OCI-LY7 (cell line): ENCODE measurements at regions not wholly inside any gene's neighbourhood (a gene's known extent, or its start where the extent isn't known, plus 50 kb on each side); places are given as distances from the start of the nearest gene placed in this dataset.

Experiments
- BruUV-seq: library from RNA; stranded (reverse); fragments of 400-500 nt; replicated peaks from 2 replicates; lab custom pipeline; 2021; lab: Mats Ljungman, UMichigan
- CTCF ChIA-PET: fragments of 300-600 bp; sonication (Branson Sonifier 250); formaldehyde crosslinking; loops from one replicate; lab custom pipeline; 2022; ENCODE audit warnings: antibody characterized with exemption; ENCODE audit not compliant: unreplicated experiment; lab: Charles Lee
- POLR2A ChIA-PET: fragments of 300-600 bp; sonication (Branson Sonifier 250); formaldehyde crosslinking; loops from one replicate; lab custom pipeline; 2022; ENCODE audit warnings: antibody characterized with exemption; lab: Charles Lee
- DNase-seq: peaks from one replicate; pipeline ENCODE4 v3.0.0-alpha.2; 2015; ENCODE audit warnings: low spot score
- H2AFZ ChIP-seq: fragments of 200-600 bp; sonication (generic), shearing (Covaris generic); 2 replicates; pipeline ENCODE4 v1.6.1; 2014; ENCODE audit warnings: mild to moderate bottlenecking, antibody characterized with exemption, low read length, moderate library complexity
- H3K27ac ChIP-seq: fragments of 200-600 bp; sonication (generic); 2 replicates; pipeline ENCODE4 v1.5.1; 2014; ENCODE audit warnings: mixed run types, low read depth, mild to moderate bottlenecking, moderate library complexity, low read length, inconsistent platforms; ENCODE audit not compliant: poor library complexity, severe bottlenecking
- H3K36me3 ChIP-seq: fragments of 200-600 bp; sonication (generic); 2 replicates; pipeline ENCODE4 v1.6.1; 2014; ENCODE audit warnings: mild to moderate bottlenecking, antibody characterized with exemption, low read length, moderate library complexity, mixed read lengths; ENCODE audit not compliant: insufficient read depth
- H3K4me1 ChIP-seq: fragments of 200-600 bp; sonication (generic); 2 replicates; pipeline ENCODE4 v1.5.1; 2014; ENCODE audit warnings: mild to moderate bottlenecking, low read length; ENCODE audit not compliant: insufficient read depth, poor library complexity, severe bottlenecking
- H3K4me2 ChIP-seq: fragments of 200-600 bp; sonication (generic); 2 replicates; pipeline ENCODE4 v1.6.1; 2014; ENCODE audit warnings: mild to moderate bottlenecking, low read length
- H3K4me3 ChIP-seq: fragments of 200-600 bp; sonication (generic); 2 replicates; pipeline ENCODE4 v1.5.1; 2014; ENCODE audit warnings: mild to moderate bottlenecking, low read depth, low read length; ENCODE audit not compliant: poor library complexity, severe bottlenecking
- H3K79me2 ChIP-seq: fragments of 200-600 bp; sonication (generic); 2 replicates; pipeline ENCODE4 v1.6.1; 2016; ENCODE audit warnings: low read depth, mild to moderate bottlenecking, low read length, moderate library complexity, mixed read lengths; ENCODE audit not compliant: insufficient read depth
- H3K9me2 ChIP-seq: fragments of 200-600 bp; sonication (generic); 2 replicates; pipeline ENCODE4 v1.6.1; 2016; ENCODE audit warnings: mild to moderate bottlenecking, low read length, mixed read lengths; ENCODE audit not compliant: insufficient read depth
- H3K9me3 ChIP-seq: fragments of 200-600 bp; sonication (generic); 2 replicates; pipeline ENCODE4 v1.6.1; 2014; ENCODE audit warnings: mild to moderate bottlenecking, mixed run types, low read length, mixed read lengths
- H4K20me1 ChIP-seq: fragments of 200-600 bp; sonication (generic); 2 replicates; pipeline ENCODE4 v1.6.1; 2014; ENCODE audit warnings: mild to moderate bottlenecking, antibody characterized with exemption, low read length, moderate library complexity, mixed read lengths; ENCODE audit not compliant: insufficient read depth
- EZH2phosphoT487 ChIP-seq: fragments of 200-600 bp; sonication (generic); IDR thresholded peaks from 2 replicates; pipeline ENCODE4 v1.6.1; 2018; ENCODE audit warnings: low read depth, borderline replicate concordance, mild to moderate bottlenecking, mixed run types, antibody characterized with exemption, low read length, moderate library complexity, mixed read lengths
- intact Hi-C: fragments of 100-400 bp; cut with micrococcal nuclease; formaldehyde crosslinking; loops from one replicate; pipeline ENCODE4 v1.10.0; 2022; ENCODE audit not compliant: unreplicated experiment
- TF ChIP-seq, protein P1 (sequence below): fragments of 200-600 bp; sonication (generic); conservative IDR thresholded peaks from 2 replicates; pipeline ENCODE4 v1.5.1; 2014; ENCODE audit warnings: mild to moderate bottlenecking, antibody characterized with exemption, low read length, moderate library complexity, mixed read lengths

DNA sequence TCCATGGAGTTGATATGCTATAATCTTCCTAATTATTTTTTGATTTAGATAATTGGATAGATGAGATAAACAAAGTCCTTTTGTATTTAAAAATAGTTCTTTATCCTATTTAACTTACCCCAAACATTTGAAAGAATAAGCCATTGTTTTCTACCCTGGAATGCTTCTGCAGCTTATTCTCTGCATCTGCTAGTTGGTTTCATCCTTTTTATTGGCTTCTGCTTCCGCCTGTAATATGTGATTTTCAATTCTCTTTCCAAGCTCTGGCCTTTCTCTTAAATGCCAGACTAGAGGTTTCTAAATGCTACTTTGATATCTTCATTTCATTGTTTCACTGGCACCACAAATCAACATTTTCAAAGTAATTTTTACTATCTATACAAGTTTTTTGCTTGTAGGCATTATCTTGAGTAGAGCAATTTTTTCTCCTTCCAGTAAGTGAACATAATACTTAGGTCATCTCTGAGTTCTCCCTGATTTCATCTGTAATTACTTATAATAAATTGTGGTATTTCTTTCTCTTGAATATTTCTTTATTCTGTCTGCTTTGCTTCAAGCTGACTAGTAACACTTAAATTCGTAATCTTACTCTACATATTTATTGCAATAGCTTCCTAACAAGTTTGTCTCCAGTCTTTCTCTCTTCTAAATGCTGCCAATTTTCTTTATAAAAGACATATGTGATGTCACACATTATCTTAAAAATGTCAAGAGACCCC, 958.4 kb downstream of the SLC6A15 start:
- H3K79me2 ChIP-seq = no peaks in the 10 kb centered on the region
- intact Hi-C loops = no loop called here
- POLR2A ChIA-PET = no interaction called here
- no peaks in the 10 kb centered on the region for H3K36me3 ChIP-seq
- no peak overlapping the region for H3K4me2 ChIP-seq
- no peak overlapping the region for H3K27ac ChIP-seq
- H4K20me1 ChIP-seq = no peaks in the 10 kb centered on the region
- TF ChIP-seq EZH2phosphoT487 = no peak
- TF ChIP-seq, protein P1, sequence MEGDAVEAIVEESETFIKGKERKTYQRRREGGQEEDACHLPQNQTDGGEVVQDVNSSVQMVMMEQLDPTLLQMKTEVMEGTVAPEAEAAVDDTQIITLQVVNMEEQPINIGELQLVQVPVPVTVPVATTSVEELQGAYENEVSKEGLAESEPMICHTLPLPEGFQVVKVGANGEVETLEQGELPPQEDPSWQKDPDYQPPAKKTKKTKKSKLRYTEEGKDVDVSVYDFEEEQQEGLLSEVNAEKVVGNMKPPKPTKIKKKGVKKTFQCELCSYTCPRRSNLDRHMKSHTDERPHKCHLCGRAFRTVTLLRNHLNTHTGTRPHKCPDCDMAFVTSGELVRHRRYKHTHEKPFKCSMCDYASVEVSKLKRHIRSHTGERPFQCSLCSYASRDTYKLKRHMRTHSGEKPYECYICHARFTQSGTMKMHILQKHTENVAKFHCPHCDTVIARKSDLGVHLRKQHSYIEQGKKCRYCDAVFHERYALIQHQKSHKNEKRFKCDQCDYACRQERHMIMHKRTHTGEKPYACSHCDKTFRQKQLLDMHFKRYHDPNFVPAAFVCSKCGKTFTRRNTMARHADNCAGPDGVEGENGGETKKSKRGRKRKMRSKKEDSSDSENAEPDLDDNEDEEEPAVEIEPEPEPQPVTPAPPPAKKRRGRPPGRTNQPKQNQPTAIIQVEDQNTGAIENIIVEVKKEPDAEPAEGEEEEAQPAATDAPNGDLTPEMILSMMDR = no peak
- no peaks in the 10 kb centered on the region for H3K9me2 ChIP-seq
- no peaks in the 10 kb centered on the region for H3K4me1 ChIP-seq
- DNase-seq = no peak
- BruUV-seq = no TSS peak
- no peaks in the 10 kb centered on the region for H3K9me3 ChIP-seq
- H3K4me3 ChIP-seq = no peak overlapping the region
- H2AFZ ChIP-seq = no peak overlapping the region
- CTCF ChIA-PET = no interaction called here

DNA sequence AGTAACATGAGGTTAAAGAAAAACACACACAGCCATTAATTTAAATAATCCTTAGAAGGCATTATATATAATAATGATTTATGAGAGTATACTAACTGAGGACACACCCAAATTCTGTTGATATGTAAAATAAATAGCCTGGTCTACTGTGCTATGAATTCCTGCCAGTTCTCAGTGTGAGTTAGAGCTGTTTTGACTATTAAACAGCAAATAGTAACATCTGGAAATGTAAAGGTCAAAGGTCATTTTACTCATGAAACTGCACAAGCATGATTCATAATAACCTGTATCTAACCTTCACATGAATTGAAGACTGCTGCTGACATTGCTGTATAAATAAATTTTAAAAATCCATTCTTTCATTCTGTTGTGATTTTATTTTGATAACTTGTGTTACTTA, 966.7 kb downstream of the SLC6A15 start:
- Histone ChIP-seq H3K9me3 (no peaks in the 10 kb centered on the region), H3K36me3 (no peaks in the 10 kb centered on the region), H3K9me2 (no peaks in the 10 kb centered on the region), H3K4me1 (no peaks in the 10 kb centered on the region), H2AFZ (no peak overlapping the region), H4K20me1 (no peaks in the 10 kb centered on the region), H3K4me2 (no peak overlapping the region), H3K4me3 (no peak overlapping the region), H3K79me2 (no peaks in the 10 kb centered on the region), H3K27ac (no peak overlapping the region)
- ChIA-PET POLR2A (no interaction called here), CTCF (no interaction called here)
- no peak for DNase-seq
- intact Hi-C loops = no loop called here
- no peak for TF ChIP-seq EZH2phosphoT487
- TF ChIP-seq, protein P1 = no peak
- no TSS peak for BruUV-seq

DNA sequence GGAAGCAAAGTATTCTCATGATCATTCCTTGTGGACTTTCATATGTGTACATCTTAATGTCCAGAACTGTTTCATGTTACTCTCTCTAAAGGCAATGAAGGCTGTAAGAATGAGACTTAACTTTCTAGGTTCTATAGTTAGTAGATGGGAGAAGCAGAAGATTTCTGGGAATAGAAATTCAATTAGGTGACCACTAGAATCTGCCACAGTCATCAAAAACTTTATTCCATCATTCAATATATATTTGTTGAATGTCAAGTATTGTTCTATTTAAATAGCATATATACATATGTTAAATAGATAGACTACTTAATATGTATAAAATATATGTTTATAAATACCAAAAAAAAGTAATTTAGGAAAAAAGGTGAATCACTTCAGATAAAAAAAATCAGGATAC, 972.9 kb downstream of the SLC6A15 start:
- H3K36me3 ChIP-seq = no peaks in the 10 kb centered on the region
- H3K9me2 ChIP-seq = no peaks in the 10 kb centered on the region
- CTCF ChIA-PET = no interaction called here
- no TSS peak for BruUV-seq
- no peaks in the 10 kb centered on the region for H3K79me2 ChIP-seq
- H3K4me3 ChIP-seq = no peak overlapping the region
- no peak overlapping the region for H3K27ac ChIP-seq
- no peaks in the 10 kb centered on the region for H3K4me1 ChIP-seq
- H3K9me3 ChIP-seq = no peaks in the 10 kb centered on the region
- H4K20me1 ChIP-seq = no peaks in the 10 kb centered on the region
- TF ChIP-seq EZH2phosphoT487 = no peak
- TF ChIP-seq, protein P1 = no peak
- POLR2A ChIA-PET = no interaction called here
- intact Hi-C loops = no loop called here
- H2AFZ ChIP-seq = no peak overlapping the region
- no peak for DNase-seq
- H3K4me2 ChIP-seq = no peak overlapping the region
